GM19463 (cell line): ENCODE measurements at regions not wholly inside any gene's neighbourhood (a gene's known extent, or its start where the extent isn't known, plus 50 kb on each side); places are given as distances from the start of the nearest gene placed in this dataset.
"Not testable (repeated sequence)": the region's sequence is repeated elsewhere in the genome, so short reads cannot be mapped to it uniquely, and the experiment has no call there.

Source experiments
- ATAC-seq: cut with Tn5 transposase; IDR thresholded peaks from one replicate; pipeline ENCODE4 v1.9.1; 2021; ENCODE audit warnings: mild to moderate bottlenecking, moderate library complexity; ENCODE audit not compliant: unreplicated experiment

GRCh38 chr13:24992946-24993345 lies 103.0 kb upstream of the PABPC3 start:
- not testable (repeated sequence) for ATAC-seq

DNA sequence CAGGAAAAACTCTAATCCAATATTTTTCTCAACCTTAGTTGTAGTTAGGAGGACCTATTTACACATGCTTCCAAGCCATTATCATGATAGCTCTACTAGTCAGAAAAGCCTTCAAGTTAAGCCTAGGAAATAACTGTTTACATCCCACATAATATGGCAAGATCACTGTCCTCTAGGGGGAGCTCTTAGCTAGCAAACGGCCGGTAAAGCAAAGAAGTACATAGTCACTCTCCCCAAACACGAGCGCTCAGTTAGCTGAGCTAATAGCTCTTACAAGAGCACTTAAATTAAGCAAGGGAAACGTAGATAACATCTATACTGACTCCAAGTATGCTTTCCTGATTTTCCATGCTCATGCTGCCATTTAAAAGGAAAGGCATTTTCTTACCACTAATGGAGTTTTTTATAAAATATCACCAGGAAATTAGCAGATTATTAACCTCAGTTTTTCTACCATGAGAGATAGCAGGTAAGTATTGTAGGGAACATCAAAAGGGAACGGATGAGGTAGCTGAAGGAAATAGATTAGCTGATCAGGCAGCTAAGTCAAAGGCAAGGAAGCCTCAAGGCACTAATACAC lies 100.6 kb upstream of the PABPC3 start:
- ATAC-seq: peak; percentile 51

DNA sequence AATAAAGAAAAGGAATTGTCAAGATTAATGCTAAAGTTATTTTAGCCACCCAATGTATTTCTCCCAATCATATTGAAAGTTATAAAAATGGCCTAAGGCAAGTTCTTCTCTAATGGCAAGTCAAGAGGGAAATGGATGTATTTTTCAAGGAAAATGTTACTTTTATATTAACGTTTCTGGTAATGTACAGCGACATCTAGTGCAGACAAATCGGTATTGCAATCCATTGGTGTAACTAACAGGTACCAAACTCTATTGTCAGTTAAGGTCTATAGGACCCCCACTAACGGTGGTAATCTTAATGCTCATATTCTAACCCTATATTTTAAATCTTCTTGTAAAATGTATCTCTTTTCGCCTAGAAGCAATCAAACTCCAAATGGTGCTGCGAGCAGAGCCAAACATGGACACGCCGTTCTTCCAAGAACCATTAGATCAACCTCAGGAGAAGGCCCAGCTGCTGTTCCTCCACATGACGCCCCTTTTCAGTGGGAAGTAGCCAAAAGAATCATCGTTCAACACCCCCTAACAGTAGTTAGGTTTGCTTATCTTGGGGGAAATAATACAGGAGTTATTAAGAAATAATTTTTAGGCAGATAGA lies 98.5 kb upstream of the PABPC3 start:
- no peak for ATAC-seq

GRCh38 chr13:24998433-24998832 lies 97.5 kb upstream of the PABPC3 start:
- no peak for ATAC-seq

DNA sequence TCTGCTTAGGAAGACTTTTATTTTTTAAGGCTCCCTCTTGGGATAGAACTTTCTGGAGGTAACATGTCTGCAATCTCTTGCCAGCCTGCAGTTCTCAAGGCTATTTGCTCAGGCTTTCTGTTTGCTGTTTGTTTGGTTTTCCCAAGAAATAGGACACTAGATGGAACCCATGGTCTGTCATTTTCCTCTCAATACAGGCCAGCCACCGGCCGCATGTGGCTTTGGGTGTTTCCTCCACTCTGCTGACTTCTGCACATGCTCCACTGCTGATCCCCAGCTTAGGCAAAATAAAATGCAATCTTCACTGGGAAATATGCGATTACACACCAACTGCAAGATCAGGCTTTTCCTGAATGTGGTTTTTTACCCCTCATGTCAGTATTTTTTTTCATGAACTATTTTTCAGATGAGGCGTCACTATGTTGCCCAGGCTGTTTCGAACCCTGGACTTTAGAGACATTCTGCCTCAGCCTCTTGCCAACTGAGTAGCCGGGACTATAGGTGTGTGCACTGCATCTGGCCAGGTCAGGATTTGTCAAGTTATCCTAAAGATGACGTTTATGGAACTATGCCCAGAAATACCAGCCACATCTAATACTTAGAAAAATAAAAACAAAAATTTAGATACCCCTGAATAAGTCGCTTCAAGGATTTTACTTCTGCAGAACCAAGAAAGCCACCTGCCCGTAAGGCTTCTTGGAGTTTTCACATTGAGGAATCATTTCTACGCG lies 94.3 kb upstream of the PABPC3 start:
- no peak for ATAC-seq

DNA sequence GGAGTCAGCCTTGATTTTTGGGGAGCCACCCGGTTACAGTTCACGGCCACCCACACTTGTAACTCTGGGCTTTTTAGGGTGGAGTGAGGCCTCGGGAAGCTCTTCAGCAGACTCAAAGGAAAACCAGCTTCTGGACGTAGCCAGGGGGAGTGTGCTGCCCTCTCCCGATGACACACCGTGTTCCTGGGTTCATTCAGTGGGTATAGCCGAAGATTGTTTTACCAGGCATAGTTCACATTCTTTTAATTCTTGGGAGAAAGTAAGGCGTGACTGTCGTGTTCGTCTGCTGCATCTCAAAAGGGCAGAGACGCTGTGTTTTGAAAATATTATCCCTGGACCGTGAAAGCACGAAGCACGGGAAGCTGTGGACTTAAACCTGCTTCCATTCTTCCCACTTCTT lies 93.6 kb upstream of the PABPC3 start:
- ATAC-seq: not testable (repeated sequence)

GRCh38 chr13:25004489-25004888 lies 91.4 kb upstream of the PABPC3 start:
- ATAC-seq: not testable (repeated sequence)

GRCh38 chr13:25005050-25005497 lies 90.9 kb upstream of the PABPC3 start:
- ATAC-seq: peak; percentile 54

GRCh38 chr13:25007389-25007788 lies 88.5 kb upstream of the PABPC3 start:
- not testable (repeated sequence) for ATAC-seq

GRCh38 chr13:25014398-25014973 lies 81.5 kb upstream of the PABPC3 start:
- not testable (repeated sequence) for ATAC-seq

DNA sequence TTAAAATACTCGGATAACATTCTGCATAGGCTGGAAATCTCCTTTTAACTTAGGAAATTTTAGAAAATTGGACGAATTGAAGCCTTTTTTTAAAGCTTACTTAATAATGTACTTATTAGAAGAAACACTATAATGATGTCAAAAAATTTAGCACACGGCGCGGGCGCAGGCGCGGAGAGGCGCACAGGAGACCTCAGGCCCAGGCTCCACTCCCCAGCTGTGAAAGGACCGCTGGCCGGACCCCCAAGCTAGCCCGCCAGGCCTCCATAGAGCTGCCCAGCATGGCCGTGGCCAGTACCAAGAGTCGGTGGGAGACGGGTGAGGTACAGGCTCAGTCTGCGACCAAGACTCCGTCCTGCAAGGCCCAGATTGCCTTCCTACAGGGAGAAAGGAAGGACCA lies 78.8 kb upstream of the PABPC3 start:
- ATAC-seq: not testable (repeated sequence)

GRCh38 chr13:25017808-25018728 lies 77.9 kb upstream of the PABPC3 start:
- not testable (repeated sequence) for ATAC-seq

DNA sequence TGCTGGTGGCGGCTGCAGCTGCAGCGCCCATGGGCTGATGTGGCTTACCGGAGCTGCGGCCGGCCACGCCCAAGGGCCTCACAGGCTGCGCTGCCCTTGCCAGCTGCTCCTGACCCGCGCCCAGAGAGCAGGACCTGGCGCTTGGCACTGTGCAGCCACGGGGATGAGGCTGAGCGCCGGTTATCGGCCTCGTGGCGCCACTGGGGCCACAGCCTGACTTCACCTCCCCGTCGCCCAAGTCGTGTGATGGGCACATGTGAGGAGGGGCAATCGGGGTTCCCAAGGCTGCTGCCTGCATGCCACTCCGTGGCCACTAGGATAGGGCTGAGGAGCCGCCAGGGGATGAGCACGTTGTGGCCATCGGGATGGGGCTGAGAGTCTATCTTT lies 77.2 kb upstream of the PABPC3 start:
- ATAC-seq: no peak

GRCh38 chr13:25019741-25020140 lies 76.2 kb upstream of the PABPC3 start:
- ATAC-seq: not testable (repeated sequence)

DNA sequence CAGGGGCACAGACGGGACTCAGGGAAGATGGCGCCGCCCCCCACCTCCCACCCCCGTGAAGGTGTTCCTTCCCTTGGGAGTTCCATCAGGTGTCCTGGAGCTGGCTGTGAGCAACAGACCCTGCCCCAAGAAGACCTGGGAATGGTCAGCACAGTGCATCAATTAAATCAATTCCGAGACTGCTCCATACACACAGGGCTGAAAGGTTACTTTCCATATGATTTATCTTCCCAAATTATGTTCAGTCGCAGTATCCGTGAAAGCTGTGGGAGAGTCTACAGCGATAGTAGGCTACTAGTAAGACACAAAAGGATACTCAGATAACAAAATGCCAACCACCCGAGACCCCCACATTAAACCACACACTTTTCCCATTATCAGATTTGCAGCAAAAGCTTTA lies 71.8 kb upstream of the PABPC3 start:
- ATAC-seq: no peak

- ATAC-seq: no peak
These were observed 63.8 kb upstream of the PABPC3 start for GRCh38 chr13:25032160-25032559.

DNA sequence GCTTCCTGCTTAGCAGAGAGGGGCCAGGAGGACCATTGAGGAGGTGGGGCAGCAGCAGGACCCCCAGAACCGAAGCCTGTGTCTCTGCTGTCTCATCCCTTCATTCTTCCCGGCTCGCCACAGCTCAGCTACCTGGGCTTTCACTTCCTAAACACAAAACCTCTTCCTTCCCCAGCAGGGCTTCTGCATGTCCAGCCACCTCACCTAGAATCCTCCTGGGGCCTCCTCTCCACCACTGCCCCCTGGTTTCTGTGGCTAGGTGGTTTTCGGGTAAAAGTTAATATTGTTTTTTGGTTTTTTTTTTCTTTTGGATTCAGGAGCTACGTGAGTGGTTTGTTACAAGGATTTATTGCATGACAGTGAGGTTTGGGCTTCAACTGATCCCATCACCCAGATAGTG lies 61.8 kb upstream of the PABPC3 start:
- ATAC-seq: no peak

- no peak for ATAC-seq
These were observed 58.7 kb upstream of the PABPC3 start for GRCh38 chr13:25037057-25037813.

- no peak for ATAC-seq
These were observed 53.6 kb upstream of the PABPC3 start for GRCh38 chr13:25042151-25042865.
